HCT116 (cell line): ENCODE measurements at regions not wholly inside any gene's neighbourhood (a gene's known extent, or its start where the extent isn't known, plus 50 kb on each side); places are given as distances from the start of the nearest gene placed in this dataset.
"Not testable (repeated sequence)": the region's sequence is repeated elsewhere in the genome, so short reads cannot be mapped to it uniquely, and the experiment has no call there.

Experiments used
- CEBPB ChIP-seq: IDR thresholded peaks from 2 replicates; pipeline ENCODE4 v1.6.1; 2012; ENCODE audit warnings: low read depth
- CTCF ChIP-seq, 3 experiments: fragments of 200-600 bp in 1 of 3; sonication (generic) in 1 of 3; IDR thresholded peaks in 2 of 3; conservative IDR thresholded peaks in 1 of 3; 2 replicates each; pipeline ENCODE4 v1.5.1; 2012 to 2017; ENCODE audit warnings: low read depth in 2 of 3, low read length in 2 of 3, antibody characterized with exemption in 1 of 3, borderline replicate concordance in 1 of 3, control low read depth in 1 of 3, mild to moderate bottlenecking in 1 of 3, mixed read lengths in 1 of 3, mixed run types in 1 of 3, moderate library complexity in 1 of 3; ENCODE audit not compliant: insufficient read depth in 1 of 3
- EZH2phosphoT487 ChIP-seq: fragments of 200-600 bp; IDR thresholded peaks from 2 replicates; pipeline ENCODE4 v1.6.1; 2018; ENCODE audit warnings: antibody characterized with exemption, borderline replicate concordance
- JUND ChIP-seq: IDR thresholded peaks from 2 replicates; pipeline ENCODE4 v1.6.1; 2012
- POLR2A ChIP-seq: IDR thresholded peaks from 2 replicates; pipeline ENCODE4 v1.7.0; 2011; ENCODE audit warnings: borderline replicate concordance; ENCODE audit not compliant: insufficient read depth, insufficient read length; ENCODE audit errors: extremely low read depth
- POLR2AphosphoS5 ChIP-seq: IDR thresholded peaks from 2 replicates; pipeline ENCODE4 v1.6.1; 2011; ENCODE audit warnings: mild to moderate bottlenecking, low read depth, low read length, moderate library complexity
- RAD21 ChIP-seq: IDR thresholded peaks from 2 replicates; pipeline ENCODE4 v1.6.1; 2012; ENCODE audit warnings: low read depth, mild to moderate bottlenecking
- ZBTB33 ChIP-seq: IDR thresholded peaks from 2 replicates; pipeline ENCODE4 v1.6.1; 2011; ENCODE audit warnings: mild to moderate bottlenecking, low read length, moderate library complexity; ENCODE audit not compliant: insufficient replicate concordance; ENCODE audit errors: extremely low read depth
- ZFX ChIP-seq: fragments of 450-650 bp; IDR thresholded peaks from 2 replicates; pipeline ENCODE4 v1.6.1; 2017
- TF ChIP-seq, protein P1 (sequence below): IDR thresholded peaks from 2 replicates; pipeline ENCODE4 v1.6.1; 2012; ENCODE audit warnings: low read depth
- TF ChIP-seq, protein P2 (sequence below): IDR thresholded peaks from 2 replicates; pipeline ENCODE4 v1.6.1; 2012
- TF ChIP-seq, protein P3 (sequence below): IDR thresholded peaks from 2 replicates; pipeline ENCODE4 v1.6.1; 2012

- not testable (repeated sequence) for TF ChIP-seq CTCF (IDR thresholded peaks at IDR 0.05 in 2 of 3, conservative IDR thresholded peaks at IDR 0.05 in 1 of 3; ENCODE audit: borderline replicate concordance in 1 of 3, insufficient read depth in 1 of 3, low read depth in 2 of 3, low read length in 2 of 3); POLR2A; JUND; POLR2AphosphoS5; CEBPB; EZH2phosphoT487; RAD21; ZBTB33; ZFX
- TF ChIP-seq, protein P1, sequence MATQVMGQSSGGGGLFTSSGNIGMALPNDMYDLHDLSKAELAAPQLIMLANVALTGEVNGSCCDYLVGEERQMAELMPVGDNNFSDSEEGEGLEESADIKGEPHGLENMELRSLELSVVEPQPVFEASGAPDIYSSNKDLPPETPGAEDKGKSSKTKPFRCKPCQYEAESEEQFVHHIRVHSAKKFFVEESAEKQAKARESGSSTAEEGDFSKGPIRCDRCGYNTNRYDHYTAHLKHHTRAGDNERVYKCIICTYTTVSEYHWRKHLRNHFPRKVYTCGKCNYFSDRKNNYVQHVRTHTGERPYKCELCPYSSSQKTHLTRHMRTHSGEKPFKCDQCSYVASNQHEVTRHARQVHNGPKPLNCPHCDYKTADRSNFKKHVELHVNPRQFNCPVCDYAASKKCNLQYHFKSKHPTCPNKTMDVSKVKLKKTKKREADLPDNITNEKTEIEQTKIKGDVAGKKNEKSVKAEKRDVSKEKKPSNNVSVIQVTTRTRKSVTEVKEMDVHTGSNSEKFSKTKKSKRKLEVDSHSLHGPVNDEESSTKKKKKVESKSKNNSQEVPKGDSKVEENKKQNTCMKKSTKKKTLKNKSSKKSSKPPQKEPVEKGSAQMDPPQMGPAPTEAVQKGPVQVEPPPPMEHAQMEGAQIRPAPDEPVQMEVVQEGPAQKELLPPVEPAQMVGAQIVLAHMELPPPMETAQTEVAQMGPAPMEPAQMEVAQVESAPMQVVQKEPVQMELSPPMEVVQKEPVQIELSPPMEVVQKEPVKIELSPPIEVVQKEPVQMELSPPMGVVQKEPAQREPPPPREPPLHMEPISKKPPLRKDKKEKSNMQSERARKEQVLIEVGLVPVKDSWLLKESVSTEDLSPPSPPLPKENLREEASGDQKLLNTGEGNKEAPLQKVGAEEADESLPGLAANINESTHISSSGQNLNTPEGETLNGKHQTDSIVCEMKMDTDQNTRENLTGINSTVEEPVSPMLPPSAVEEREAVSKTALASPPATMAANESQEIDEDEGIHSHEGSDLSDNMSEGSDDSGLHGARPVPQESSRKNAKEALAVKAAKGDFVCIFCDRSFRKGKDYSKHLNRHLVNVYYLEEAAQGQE: not testable (repeated sequence)
- TF ChIP-seq, protein P2, sequence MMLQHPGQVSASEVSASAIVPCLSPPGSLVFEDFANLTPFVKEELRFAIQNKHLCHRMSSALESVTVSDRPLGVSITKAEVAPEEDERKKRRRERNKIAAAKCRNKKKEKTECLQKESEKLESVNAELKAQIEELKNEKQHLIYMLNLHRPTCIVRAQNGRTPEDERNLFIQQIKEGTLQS: not testable (repeated sequence)
- TF ChIP-seq, protein P3, sequence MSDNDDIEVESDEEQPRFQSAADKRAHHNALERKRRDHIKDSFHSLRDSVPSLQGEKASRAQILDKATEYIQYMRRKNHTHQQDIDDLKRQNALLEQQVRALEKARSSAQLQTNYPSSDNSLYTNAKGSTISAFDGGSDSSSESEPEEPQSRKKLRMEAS: not testable (repeated sequence)
Observed at GRCh38 chr11:3445535-3445934, 66.6 kb upstream of the ZNF195 start.
